HG03469 (cell line): ENCODE measurements at regions not wholly inside any gene's neighbourhood (a gene's known extent, or its start where the extent isn't known, plus 50 kb on each side); places are given as distances from the start of the nearest gene placed in this dataset.

Experiments used
- ATAC-seq: cut with Tn5 transposase; IDR thresholded peaks from one replicate; pipeline ENCODE4 v1.9.1; 2021; ENCODE audit warnings: mild to moderate bottlenecking, moderate library complexity, moderate number of reproducible peaks; ENCODE audit not compliant: unreplicated experiment

DNA sequence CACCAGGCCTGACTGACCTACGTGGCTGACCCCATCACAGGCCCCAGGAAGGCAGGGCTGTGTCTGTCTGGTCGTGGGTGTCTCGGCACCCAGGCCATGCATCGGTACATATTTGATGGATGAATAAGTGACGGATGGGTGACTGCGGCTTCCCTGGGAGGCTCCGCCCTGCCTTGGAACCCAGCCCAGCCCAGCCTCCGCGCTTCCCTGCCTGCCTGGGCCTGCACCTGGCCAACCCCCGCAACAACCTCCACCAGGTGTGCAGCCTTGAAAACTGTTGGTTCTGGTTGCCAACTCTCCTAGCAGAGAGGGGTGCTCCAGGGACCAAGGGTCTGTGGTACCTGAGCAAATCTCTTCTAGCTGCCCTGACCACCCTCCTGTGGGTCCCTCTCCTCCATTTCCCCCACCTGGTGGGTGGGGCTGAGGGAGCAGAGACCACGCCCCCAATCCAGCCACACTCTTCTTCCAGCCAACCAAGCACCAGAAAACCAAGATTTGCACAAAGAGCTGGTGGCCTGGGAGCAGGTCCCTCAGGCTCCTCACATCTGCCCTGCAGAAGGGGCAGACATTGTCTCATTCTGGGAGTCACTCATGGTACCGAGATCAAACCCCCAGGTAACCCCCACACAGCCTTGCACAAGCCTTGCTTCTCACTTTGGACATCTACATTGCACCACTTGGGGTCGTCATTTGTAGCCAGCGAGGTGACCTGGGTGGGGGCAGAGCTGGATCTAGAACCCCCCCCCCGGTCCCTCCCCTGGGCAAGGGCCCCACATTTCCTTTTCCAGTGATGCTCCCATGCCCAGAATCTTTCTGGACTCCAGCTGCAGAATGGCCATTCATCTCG is 100.6 kb upstream of the IER5L start:
- no peak for ATAC-seq

- ATAC-seq: no peak
Measured at GRCh38 chr9:129276486-129277230, 98.6 kb upstream of the IER5L start.

- ATAC-seq: no peak
Measured at GRCh38 chr9:129275626-129276247, 97.7 kb upstream of the IER5L start.

DNA sequence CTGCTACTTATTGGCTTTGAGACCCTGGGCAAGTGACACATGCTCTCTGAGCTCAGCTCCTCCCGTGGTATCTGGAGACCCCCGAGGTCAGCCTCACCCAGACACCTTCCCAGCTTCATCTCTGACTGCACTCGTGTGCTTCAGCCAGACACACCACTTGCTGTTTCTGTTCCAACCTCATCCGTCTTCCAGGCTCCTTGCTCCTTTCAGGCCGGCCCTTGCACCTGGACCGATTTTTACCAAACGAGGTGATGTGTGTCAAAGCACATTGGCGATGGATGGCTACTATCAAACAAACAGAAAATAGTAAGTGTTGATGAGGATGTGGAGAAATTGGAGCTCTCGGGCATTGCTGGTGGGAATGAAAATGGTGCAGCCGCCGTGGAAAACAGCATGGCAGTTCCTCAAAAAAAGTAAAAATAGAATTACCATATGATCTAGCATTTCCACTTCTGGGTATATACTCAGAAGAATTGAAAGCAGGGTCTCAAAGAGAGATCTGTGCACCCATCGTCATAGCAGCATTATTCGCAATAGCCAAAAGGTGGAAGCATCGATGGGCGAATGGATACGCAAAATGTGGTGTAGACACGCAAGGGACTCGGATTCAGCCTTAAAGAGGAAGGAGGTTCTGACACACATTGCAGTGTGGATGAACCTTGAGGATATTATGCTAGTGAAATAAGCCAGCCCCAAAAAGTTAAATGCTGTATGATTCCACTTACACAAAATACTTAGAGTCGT is 96.1 kb upstream of the IER5L start:
- no peak for ATAC-seq

GRCh38 chr9:129273136-129273895 is 95.3 kb upstream of the IER5L start:
- ATAC-seq: no peak

GRCh38 chr9:129272348-129273025 is 94.4 kb upstream of the IER5L start:
- no peak for ATAC-seq

GRCh38 chr9:129270903-129271431 is 92.9 kb upstream of the IER5L start:
- peak; percentile 42 for ATAC-seq

- no peak for ATAC-seq
Measured at GRCh38 chr9:129270205-129270604, 92.1 kb upstream of the IER5L start.

- ATAC-seq: no peak
Measured at GRCh38 chr9:129267141-129267540, 89.1 kb upstream of the IER5L start.

DNA sequence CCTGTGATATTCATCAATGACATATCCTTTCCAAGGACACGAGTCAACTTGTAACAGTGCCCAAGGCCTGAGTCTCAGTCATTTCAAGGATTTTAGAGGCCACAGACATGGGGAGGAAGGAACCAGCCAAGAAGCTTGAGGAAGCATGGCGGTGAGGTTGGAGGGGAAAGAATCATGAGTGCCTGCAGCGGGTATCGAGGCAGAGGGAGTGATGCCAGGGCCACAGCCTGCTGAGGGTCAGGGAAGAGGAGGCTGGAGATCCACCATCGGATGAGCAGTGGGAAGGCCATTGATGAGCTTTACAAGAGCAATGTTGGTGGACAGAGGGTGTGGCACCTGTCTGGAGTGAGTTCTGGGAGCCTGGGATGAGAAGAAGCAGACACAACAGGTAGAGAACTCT is 88.5 kb upstream of the IER5L start:
- ATAC-seq: no peak

GRCh38 chr9:129264388-129264787 is 86.3 kb upstream of the IER5L start:
- ATAC-seq: no peak

GRCh38 chr9:129263836-129264235 is 85.8 kb upstream of the IER5L start:
- ATAC-seq: no peak

GRCh38 chr9:129262261-129262660 is 84.2 kb upstream of the IER5L start:
- ATAC-seq: no peak

- ATAC-seq: no peak
Measured at GRCh38 chr9:129259375-129259774, 81.3 kb upstream of the IER5L start.

DNA sequence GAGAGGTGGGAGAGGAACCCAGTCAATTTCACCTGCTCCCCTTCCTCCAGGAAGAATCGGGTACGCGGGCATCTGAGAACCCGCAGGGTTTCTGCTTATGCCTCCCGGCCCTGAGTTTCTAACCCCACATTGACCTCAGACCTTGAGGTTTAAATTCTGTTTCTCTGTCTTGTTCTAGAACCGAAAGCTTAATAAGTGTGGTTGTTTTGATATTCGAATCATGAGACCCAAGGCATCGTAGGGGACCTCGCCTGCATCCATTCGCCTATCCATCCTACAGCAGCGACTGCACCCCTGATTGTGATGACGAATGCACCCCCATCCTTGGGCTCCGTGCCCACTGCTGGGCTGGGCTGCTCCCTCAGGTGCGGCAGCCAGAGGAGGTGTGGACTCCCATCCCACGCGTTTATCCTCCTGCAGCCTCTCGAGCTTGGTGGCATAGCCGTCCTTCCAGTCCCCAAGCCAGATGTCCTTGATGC is 80.8 kb upstream of the IER5L start:
- ATAC-seq: no peak

DNA sequence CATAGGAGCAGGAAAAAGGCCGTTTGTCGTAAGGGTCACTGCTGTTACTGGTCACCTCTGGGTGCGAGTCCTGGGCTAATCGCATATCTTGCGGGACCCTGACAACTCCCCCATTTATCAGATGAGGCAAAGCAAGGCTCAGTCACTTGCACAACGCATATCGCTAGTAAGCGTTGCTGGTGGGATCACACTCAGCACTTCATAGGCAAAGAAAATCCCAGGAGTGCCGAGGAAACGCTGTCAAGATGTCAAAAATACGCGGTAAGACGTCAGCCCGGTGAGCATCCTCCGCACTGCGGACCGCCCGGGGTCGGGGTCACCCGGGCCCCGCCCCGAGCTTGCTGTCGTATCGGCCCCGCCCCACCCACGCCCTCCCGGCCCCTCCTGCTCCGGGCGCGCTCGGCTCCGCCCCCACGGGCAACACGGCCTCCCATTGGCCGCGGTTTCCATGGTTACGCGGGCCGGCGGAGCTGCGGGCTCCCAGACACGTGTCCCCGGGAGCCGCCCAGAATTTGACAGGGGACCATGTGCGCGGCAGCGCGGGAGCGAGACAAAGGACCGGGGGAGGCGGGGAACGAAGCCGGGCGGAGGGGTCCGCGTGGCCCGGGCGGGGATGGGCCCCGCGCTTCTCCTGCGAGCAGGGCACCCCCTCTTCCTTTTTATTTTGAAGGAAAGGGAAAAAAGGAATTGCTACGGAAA is 80.2 kb upstream of the IER5L start:
- ATAC-seq: no peak

DNA sequence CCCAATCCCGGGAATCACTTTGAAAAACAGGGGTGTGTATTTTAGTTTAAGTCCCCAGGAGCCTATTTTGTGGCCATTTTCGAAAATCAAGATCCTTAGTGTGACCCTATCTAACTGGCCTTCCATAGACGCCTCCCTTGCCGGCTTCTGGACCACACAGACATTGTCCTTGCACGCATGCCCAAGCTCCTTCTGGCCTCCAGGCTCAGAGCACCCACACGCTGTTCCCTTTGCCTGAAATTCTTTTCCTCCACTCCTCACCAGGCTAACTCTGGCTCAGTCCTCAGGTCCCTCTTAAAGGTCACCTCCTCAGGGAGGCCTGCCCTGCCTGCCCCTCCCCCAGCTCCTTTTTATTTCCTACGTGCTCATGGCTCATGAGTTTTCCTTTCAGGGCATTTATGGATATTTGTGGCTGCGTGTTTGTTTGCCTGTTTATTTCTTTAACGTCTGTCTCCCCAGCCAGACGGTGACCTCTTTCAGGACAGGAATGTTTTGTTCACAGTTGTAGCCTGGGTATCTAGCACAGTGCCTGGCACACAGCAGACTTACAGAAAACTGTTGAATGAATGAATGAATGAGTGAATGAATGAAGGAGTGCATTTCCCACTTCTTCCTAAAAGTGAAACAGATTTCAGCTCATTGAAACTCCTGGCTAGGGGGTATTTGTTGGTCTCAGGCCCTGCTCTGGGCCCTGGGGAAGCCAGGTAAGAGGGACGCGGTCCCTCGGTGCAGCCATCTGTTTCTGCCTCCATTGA is 79.1 kb upstream of the IER5L start:
- ATAC-seq: no peak
